NT2/D1 (cell line): ENCODE measurements at regions not wholly inside any gene's neighbourhood (a gene's known extent, or its start where the extent isn't known, plus 50 kb on each side); places are given as distances from the start of the nearest gene placed in this dataset.

Source experiments
- YY1 ChIP-seq: IDR thresholded peaks from 2 replicates; pipeline ENCODE4 v1.6.1; 2011; ENCODE audit not compliant: insufficient read length, insufficient read depth
- ZNF274 ChIP-seq: IDR thresholded peaks from 2 replicates; pipeline ENCODE4 v1.6.1; 2011; ENCODE audit warnings: mild to moderate bottlenecking, low read depth, low read length

DNA sequence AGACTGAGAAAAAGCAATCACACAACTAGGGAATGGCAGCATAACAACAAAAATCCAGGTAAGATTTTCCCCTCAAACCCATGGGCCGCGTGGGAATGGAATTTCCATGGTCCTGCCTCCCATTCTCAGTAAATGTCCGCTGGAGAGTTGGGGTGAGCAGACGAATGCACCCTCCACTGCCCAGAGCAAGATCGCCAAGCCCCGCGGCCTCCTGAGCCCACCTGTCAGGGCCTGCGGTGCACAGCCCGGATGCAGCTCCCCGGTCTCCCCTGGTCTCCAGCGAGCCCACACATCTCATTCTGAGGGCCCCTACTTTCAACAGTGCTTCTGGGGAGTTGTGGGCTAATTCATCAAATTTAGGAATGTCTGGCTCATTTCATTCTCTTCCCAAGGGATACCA lies 327.4 kb upstream of the HS6ST1 start:
- TF ChIP-seq ZNF274 (no peak), YY1 (no peak)
